SIG-M5 treated with dmso at 0.1 percent for 504 hours (cell line): ENCODE measurements at regions not wholly inside any gene's neighbourhood (a gene's known extent, or its start where the extent isn't known, plus 50 kb on each side); places are given as distances from the start of the nearest gene placed in this dataset.

Experiments
- DNase-seq: peaks from one replicate; lab custom pipeline; 2025; ENCODE audit not compliant: unreplicated experiment; lab: John Stamatoyannopoulos, UW

- no peak for DNase-seq
Observed at GRCh38 chr18:61679836-61680235, 213.0 kb downstream of the RNF152 start.

DNA sequence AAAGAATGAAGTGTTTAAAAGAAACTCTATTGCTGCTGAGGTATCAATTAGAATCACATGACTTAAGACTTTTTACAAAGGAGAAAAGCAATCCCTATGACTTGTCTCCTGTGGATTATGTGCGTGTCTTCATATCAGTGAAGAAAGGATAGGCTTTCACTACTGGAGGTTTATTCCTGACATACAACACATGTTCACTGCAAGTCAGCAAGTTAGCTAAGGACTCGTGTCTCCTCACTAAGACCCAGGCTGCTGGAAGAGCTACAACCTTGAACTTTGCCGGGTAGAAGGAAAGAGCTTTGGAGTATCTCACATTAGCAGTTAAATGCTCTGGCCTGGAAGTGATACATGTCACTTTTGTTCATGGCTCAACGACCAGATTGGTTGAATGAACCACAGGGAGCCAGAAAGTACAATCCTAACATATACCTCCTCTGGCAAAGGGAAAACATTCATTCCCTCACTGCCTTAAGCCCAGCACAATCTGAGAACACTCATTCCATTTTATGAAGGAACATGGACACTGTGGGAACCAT lies 215.3 kb downstream of the RNF152 start:
- no peak for DNase-seq

- DNase-seq, result no peak
Observed at GRCh38 chr18:61676773-61677434, 215.9 kb downstream of the RNF152 start.

DNA sequence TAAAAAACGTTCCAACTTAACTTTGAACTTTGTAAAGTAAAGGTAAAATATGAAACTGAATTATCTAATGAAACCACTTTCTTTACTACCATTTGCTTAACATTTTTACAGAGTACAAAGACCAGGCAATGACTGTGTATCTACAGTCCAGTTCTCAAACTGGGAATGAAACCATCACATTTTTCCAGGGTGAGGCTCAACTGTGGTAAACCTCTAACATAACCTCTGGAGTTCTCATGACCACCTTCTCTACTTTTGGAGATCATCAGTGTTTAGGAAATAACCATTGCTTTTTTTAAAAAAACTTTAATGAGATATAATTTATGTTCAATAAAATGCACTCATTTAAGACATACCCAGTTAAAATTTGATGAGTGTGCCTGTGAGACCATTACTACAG lies 223.5 kb downstream of the RNF152 start:
- DNase-seq, result no peak

DNA sequence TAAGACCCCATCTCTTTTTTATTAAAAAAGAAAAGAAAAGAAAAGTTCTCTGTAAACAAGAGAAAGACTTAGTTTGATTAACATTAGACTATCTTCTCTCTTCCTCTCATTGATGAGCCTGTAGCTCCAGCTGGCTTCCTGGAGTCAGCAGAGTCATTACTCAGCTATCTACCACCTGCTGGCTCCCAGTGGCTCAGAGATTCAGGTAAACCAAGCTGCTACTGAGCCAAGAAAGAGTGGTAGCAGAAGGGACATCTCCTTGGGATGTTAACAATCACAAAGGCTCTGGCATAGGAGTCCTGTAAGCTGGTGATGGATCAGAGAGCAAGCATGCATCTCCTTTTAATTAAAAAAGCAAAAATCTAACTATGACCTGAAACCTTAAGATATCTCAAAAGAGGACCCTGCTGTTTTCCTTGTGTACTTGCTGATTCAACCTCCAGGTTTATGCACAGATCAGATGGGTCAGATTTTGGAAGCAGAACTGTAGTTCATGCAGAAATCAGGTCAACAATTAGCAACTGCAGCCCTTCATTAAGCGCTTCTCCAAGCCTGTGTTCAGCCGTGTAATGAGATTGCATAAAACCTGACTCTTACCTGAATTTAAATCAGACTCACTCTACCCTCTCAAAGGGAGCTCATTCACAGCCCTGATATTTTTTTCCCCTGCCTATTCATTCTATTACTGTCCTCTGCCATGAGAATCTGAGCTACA lies 225.8 kb downstream of the RNF152 start:
- DNase-seq, result no peak

GRCh38 chr18:61664419-61665084 lies 228.3 kb downstream of the RNF152 start:
- DNase-seq, result no peak

DNA sequence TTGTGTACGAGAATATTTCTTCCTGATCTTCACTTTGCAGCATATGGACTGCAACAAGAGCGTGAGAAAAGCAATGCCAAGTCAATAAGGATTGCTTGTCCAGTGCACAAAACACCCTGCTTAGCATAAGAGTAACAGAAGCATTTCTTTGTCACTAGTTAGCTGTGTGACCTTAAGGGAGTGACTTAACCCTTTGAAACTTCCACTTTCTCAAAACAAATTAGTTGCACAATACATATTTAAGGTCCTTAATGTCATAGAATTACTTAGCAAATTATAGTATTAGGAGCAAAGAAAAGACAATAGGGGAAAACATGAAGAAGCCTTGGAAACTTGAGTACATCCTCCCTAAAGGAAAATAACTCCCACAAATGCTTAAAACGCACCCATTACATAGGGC lies 230.1 kb downstream of the RNF152 start:
- DNase-seq, result no peak

DNA sequence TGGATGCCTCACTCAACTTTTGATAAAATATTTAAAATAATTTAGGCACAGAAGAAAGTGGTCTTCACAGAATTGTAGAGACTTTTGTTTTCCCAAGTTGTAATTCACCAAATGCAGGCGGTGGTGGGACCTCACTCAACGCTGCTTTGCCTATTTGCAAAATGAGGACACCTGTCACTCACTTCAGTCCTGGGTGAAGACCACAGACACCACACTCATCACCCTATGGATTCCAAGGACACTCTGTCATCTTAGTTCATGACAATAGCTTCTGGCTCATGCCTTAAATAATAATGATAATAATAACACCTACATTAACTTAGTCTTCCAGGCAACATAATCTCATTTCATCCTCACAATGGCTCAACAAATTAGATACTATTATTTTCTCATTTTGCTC lies 234.4 kb downstream of the RNF152 start:
- no peak for DNase-seq

DNA sequence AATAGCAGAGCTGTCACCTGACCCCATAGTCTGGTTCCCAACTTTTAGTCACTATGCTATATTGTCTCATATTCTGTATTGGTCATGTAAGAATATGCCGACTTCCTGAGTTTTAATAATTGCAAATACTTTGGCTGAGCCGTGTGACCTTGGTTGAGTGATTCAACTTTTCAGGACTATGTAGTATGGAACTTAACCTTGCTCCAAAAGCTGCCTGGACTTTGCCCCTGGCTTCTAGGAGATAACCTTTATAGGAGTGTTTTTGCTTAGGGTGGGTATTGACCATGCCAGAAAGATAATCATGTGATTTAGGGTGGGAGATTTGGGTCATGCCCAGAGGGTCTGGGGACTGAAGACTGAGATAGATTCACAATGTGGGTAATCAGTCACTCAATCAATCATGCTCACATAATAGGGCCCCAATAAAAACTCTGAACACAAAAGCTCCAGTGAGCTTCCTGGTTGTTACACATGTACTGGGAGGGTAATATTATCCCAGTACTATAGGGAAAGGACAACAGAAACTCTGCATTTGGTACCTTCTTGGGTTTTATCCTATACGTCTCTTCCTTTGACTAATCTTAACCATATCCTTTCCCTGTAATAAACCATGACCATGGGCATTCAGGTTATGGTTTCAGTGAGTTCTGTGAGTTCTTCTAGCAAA lies 235.6 kb downstream of the RNF152 start:
- no peak for DNase-seq

DNA sequence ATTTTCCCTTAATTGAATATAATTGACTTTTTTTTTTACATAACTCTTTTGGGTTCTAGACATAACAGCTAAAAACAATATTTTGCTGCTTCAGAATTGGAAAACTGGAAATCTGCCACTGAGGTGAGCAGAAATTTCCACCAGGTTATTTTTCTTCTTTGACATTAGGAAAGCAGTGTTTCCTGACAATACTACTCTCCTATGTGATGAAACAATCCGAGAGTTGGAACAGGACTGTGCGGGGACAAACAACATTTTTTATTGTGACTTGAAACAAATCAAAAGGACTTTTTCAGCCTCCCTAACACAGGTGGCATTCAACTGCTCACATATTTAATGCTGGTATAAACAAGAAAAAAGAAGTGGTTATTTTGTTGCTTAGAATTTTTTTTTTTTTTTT lies 237.2 kb downstream of the RNF152 start:
- no peak for DNase-seq

DNA sequence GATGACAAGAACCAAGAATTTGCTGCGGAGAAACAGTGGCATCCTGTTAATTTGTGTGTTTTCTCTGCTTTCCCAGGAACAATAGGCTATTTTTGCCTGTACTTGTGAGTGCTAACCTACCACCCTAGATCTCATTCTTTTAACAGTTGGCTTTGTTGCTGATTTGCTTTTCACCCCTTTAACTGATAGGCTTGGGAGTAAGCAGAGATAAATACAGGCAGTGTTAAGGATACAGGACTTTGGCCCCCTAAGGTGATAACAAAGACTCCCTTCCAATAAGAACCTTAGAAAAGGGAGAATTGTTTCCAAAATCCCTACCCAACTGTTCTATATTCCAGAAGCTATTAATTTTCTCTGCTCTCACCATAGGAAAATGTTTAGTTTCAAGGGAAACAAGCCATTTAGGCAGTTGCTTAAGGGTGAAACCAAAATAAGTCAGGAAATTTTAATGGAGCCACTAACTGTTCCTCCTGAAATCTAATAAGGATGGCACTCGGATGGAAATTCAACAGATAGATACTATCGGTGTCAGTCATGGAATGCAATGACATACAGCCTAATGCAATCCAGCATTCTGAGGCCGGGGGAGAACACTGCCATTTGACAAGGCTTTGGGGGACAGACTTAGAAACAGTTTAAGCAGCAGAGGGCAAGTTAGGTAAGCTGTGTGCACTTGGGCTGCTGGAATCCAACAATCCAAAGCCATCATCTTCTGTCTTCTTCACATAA lies 238.8 kb downstream of the RNF152 start:
- DNase-seq, result no peak

DNA sequence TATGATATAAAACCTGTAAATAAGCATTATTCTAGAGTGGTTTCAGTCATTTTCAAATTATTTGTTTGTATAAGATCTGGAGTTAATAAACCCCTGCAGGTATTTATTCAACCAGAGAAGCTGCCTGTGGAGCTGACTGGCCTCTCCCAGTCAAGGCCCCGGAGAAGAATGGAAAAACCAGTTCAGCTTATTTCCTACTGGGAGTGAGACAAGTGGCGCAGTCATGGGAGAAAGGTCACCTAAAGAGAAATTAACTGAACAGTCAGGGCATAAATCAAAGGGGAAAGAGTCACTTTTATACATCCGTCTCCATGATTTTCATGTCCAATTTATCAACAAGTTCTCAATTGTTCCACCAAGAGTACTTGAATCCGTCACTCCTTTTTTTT lies 240.9 kb downstream of the RNF152 start:
- DNase-seq, result peak; percentile 44

DNA sequence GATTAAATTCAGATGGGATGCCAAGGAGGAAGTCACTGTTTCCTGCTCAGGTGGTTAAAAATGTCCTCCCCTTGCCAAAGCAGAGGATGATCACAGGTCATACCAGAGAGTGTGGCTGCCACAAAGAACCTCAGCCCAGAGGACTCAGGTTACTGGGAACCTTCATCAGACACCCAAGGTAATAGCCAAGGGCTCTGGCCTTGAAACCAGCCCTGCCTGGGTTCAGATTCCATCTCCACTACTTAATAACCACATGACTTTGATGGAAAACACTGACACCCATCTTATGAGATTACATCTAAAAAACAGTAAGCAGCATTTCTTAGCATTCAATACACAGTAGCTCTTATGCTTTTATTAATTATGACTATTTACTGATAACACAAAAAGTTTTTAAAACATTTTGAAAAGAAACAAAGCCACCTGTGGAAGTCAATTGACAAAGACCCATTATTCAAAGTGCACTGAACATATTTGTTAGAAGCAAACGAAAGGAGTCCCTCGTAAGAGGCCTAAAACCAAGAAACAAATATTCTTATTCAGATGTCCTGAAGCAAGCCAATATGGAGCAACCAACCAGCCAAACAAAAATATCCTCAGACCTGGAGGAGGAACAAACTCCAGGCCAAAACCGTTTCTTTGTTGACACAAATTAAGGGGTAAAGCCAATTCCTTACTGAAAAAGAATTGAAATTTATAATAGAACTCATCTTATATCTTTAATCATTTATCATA lies 241.5 kb downstream of the RNF152 start:
- DNase-seq, result peak; percentile 12

DNA sequence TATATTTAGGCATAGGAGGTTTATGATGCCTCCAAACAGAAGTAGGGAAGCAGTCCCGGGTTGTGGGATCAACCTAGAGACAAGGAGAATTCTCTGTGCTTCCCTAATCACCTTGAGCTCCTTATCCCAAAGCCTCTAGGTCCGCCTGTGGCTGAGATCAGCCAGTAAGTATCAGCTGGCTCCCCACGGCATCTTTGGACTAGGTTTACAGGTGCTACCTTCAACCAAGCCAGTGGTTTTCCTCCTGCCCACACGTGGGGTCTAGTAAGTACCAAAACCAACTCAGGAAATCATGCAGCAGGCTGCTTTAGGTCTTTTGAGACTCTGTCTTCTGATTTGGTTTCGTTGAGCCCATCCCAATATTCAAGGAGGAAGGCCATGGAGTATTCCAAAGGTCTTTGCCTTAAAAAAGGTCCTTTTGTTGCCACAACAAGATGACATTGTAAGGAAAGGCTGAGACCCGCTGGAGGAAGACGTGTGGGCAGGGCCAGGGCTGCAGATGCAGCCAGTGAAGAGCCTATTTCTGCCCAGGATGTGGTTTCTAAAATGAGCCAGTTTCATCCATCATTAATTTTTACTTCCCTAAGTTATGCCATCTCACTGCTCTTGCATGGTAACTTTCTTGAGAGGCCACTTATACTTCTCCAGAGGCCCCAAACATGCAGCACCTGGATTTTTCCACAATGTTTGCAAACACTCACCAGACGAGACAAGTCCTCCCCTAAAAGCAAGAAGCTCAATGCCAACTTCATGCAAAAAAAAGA lies 248.7 kb downstream of the RNF152 start:
- no peak for DNase-seq

- DNase-seq, result no peak
Observed at GRCh38 chr18:61639886-61640285, 252.9 kb downstream of the RNF152 start.

GRCh38 chr18:61637905-61638595 lies 254.8 kb downstream of the RNF152 start:
- DNase-seq, result no peak

DNA sequence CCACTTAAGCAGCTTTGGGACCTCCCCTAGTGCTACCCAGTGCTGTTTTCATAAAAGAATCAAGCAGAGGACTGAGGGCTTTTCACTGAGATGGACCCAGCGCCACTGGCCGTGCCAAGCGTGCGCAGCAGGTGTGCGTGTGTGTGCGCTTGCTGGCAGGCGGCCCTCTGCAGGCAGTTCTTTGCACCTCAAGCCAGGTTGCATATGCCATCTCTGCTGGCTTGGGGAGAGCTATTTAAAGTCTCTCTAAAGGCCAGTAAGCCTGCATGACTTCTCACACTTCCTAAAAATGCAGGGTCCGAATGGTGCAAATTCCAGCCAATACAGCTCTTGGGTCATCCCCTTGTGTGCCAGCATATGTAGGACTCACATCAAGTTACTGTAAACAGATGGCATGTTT lies 255.5 kb downstream of the RNF152 start:
- no peak for DNase-seq

DNA sequence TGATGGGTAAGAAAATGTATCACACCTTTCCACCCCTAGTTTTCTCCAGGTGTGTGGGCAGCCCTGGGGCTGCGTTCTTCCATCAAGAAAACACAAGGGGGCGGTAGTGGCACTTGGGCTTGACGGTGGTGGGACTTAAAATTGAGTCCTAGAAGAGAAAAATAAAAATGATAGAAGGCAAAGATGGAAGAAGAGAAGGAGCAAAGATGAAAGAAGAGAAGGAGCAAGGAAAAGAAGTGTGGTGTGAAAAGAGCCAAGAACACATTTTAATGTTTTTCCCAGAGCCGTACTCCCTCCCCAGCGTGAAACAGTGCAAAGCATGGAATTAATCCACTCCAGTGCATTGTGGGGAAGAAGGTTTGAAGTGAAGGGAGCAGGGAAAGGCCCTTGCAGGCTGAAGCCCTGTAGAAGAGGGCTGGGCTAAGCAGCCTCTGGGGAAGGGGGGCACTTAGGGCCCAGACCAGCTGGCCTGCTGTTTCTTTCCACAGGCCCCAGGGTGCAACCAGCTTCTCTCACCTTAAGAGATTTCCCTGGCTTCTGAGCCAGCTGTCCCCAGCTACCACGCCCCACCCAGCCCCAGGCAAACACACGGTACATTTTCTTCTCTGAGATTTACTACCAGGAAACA lies 256.8 kb downstream of the RNF152 start:
- DNase-seq, result no peak
